ENCODE measurements at regions not wholly inside any gene's neighbourhood (a gene's known extent, or its start where the extent isn't known, plus 50 kb on each side); places are given as distances from the start of the nearest gene placed in this dataset.

DNA sequence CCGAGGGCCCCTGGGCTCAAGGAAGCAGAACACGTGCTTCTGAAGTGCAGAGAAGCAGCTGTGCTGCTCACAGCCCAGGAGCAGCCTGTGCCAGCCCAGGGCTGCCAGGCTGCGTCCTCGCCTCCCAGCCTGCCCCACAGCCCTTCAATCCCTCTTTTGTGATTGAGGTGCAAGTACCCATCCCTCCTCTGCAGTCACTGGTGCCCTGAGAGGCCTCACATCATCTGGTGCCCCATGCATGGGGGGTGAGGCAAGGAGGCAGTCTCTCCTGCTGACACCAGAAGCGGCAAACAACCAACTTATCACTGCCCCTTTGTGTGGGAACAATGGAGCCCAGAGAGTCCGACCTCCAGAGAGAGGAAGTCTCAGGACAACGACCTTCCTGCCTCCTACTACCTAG, 49.8 kb upstream of the FGFR2 start:
- TF ChIP-seq, protein P1, sequence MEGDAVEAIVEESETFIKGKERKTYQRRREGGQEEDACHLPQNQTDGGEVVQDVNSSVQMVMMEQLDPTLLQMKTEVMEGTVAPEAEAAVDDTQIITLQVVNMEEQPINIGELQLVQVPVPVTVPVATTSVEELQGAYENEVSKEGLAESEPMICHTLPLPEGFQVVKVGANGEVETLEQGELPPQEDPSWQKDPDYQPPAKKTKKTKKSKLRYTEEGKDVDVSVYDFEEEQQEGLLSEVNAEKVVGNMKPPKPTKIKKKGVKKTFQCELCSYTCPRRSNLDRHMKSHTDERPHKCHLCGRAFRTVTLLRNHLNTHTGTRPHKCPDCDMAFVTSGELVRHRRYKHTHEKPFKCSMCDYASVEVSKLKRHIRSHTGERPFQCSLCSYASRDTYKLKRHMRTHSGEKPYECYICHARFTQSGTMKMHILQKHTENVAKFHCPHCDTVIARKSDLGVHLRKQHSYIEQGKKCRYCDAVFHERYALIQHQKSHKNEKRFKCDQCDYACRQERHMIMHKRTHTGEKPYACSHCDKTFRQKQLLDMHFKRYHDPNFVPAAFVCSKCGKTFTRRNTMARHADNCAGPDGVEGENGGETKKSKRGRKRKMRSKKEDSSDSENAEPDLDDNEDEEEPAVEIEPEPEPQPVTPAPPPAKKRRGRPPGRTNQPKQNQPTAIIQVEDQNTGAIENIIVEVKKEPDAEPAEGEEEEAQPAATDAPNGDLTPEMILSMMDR (conservative IDR thresholded peaks at IDR 0.05), result no peak
- H3K27ac ChIP-seq, result no peak overlapping the region

Measured in VCaP (cell line).